Adrenal gland (tissue), 5 donors: ENCODE measurements at regions not wholly inside any gene's neighbourhood (a gene's known extent, or its start where the extent isn't known, plus 50 kb on each side); places are given as distances from the start of the nearest gene placed in this dataset.

ENCODE experiments used
- POLR2A ChIP-seq, 2 donors: fragments of 450-650 bp; IDR thresholded peaks; one replicate each; pipeline ENCODE4 v1.6.1; 2017; ENCODE audit warnings: antibody characterized with exemption in 2 of 2, mild to moderate bottlenecking in 2 of 2, moderate library complexity in 1 of 2
- TF ChIP-seq, protein P1 (sequence below), 6 experiments: fragments of 450-650 bp in 4 of 6; fragments of 200-600 bp in 2 of 6; sonication (generic) in 1 of 6; IDR thresholded peaks; 1 replicate in 5 of 6; 2 replicates in 1 of 6; pipeline versions ENCODE4 v1.5.1 to v1.8.0; 2016 to 2021; ENCODE audit warnings: antibody characterized with exemption in 6 of 6, mild to moderate bottlenecking in 2 of 6, moderate library complexity in 1 of 6
- donor health status: DM: no; HTN: no; CAD: no.

DNA sequence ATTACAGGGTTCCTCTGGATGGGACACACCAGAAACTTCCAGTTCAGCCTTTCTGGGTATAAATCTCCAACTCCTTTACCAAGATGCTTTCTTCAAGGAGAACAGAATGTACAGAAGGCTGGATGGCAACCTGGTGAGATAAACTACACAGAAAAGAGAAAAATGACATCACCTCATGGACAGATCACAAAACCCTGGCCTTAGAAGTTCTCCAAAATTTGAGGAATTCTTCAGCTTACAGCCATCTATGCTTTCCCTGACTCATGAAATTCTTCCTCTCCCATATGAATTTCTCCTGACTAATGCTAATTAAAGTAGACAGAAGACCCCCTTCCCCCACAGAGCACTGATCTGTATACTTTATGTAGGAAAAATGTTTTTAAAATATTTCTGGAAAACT lies 345.4 kb downstream of the STIM2 start:
- TF ChIP-seq, protein P1, sequence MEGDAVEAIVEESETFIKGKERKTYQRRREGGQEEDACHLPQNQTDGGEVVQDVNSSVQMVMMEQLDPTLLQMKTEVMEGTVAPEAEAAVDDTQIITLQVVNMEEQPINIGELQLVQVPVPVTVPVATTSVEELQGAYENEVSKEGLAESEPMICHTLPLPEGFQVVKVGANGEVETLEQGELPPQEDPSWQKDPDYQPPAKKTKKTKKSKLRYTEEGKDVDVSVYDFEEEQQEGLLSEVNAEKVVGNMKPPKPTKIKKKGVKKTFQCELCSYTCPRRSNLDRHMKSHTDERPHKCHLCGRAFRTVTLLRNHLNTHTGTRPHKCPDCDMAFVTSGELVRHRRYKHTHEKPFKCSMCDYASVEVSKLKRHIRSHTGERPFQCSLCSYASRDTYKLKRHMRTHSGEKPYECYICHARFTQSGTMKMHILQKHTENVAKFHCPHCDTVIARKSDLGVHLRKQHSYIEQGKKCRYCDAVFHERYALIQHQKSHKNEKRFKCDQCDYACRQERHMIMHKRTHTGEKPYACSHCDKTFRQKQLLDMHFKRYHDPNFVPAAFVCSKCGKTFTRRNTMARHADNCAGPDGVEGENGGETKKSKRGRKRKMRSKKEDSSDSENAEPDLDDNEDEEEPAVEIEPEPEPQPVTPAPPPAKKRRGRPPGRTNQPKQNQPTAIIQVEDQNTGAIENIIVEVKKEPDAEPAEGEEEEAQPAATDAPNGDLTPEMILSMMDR (IDR thresholded peaks at IDR 0.05), result no peak
- TF ChIP-seq POLR2A (IDR thresholded peaks at IDR 0.05), result no peak
